ENCODE measurements at regions not wholly inside any gene's neighbourhood (a gene's known extent, or its start where the extent isn't known, plus 50 kb on each side); places are given as distances from the start of the nearest gene placed in this dataset.

DNA sequence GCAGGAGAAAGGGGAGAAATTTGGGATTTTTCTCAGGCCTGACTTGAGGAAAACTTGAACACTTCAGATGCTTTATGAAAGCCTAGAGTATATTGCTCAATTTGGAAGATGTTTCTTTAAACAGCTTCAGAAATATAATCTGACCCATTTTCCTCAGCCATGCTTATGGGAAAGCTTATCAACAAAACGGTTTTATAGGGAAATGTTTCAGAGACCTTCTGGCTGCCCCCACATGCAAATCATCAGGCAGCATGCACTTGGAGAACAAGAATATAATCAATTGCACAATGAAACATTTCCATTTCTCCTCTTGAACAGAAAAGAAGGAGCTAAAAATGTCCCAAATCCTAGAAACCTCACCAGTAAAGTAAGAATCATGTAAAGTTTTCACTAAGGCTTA lies 411.2 kb upstream of the ETAA1 start:
- FAIRE-seq (no peak), ATAC-seq (no peak), DNase-seq (ENCODE audit: low read depth, low spot score) (no peak)
- POLR2A ChIA-PET = no interaction called here
- H3K36me3 ChIP-seq (ENCODE audit: control insufficient read depth in 2 of 2, insufficient read depth in 2 of 2, low read length in 1 of 2) = no peaks in the 10 kb centered on the region
- H3K4me3 ChIP-seq = no peak overlapping the region
- CTCF ChIA-PET = interaction anchor here (0.6 kb wide), 1 partner anchor 325 kb away, joined by 3 read pairs; no protein-coding TSS in a partner anchor
- SMC1A ChIA-PET (ENCODE audit: uncharacterized antibody, unreplicated experiment) = interaction anchor here (0.5 kb wide), 1 partner anchor 40 kb away, joined by 3 read pairs; no protein-coding TSS in a partner anchor
- H3K27me3 ChIP-seq (replicated peaks in 1 of 2; ENCODE audit: control insufficient read depth in 2 of 2, insufficient read depth in 2 of 2, low read length in 1 of 2) = no peaks in the 10 kb centered on the region
- 0% methylated on average over 1 of the region's 1 CpG for WGBS (ENCODE audit: insufficient coverage, insufficient replicate concordance, low lambda C conversion rate, missing lambda C conversion rate)
- H3K9me3 ChIP-seq (replicated peaks; ENCODE audit: control insufficient read depth, insufficient read depth, low read length) = no peaks in the 10 kb centered on the region
- no peaks in the 10 kb centered on the region for H4K20me1 ChIP-seq (ENCODE audit: control insufficient read depth, insufficient read depth)
- no peak overlapping the region for H3K9ac ChIP-seq (ENCODE audit: control insufficient read depth, insufficient read depth, low read length)
- BruUV-seq (replicated peaks) = no TSS peak
- RAD21 ChIA-PET (ENCODE audit: unreplicated experiment) = no interaction called here
- H3K27ac ChIP-seq (ENCODE audit: control insufficient read depth, insufficient read depth) = no peak overlapping the region
- in situ Hi-C loops (cut with MboI) = no loop called here
- no peak overlapping the region for H3K4me2 ChIP-seq (ENCODE audit: control insufficient read depth, insufficient read depth)
- no peak overlapping the region for H2AFZ ChIP-seq (ENCODE audit: control insufficient read depth, low read depth, low read length)
- no peaks in the 10 kb centered on the region for H3K4me1 ChIP-seq (ENCODE audit: control insufficient read depth, insufficient read depth, low read length)
- intact Hi-C loops (cut with micrococcal nuclease; ENCODE audit: unreplicated experiment) = no loop called here
- H3K79me2 ChIP-seq (ENCODE audit: control insufficient read depth, insufficient read depth, low read length) = no peaks in the 10 kb centered on the region
- no peak for TF ChIP-seq MEF2B (IDR thresholded peaks at IDR 0.05; ENCODE audit: partially characterized antibody, poor library complexity, severe bottlenecking)
- TF ChIP-seq CREM (IDR thresholded peaks at IDR 0.05; ENCODE audit: low read depth) = no peak
- TF ChIP-seq KAT2A (conservative IDR thresholded peaks at IDR 0.05; ENCODE audit: control insufficient read depth, low read depth, low read length) = no peak
- TF ChIP-seq CHD4 (IDR thresholded peaks at IDR 0.05) = no peak
- no peak for TF ChIP-seq RELA (IDR thresholded peaks at IDR 0.05; ENCODE audit: borderline replicate concordance, partially characterized antibody)
- TF ChIP-seq, protein P1, sequence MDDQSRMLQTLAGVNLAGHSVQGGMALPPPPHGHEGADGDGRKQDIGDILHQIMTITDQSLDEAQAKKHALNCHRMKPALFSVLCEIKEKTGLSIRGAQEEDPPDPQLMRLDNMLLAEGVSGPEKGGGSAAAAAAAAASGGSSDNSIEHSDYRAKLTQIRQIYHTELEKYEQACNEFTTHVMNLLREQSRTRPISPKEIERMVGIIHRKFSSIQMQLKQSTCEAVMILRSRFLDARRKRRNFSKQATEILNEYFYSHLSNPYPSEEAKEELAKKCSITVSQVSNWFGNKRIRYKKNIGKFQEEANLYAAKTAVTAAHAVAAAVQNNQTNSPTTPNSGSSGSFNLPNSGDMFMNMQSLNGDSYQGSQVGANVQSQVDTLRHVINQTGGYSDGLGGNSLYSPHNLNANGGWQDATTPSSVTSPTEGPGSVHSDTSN (IDR thresholded peaks at IDR 0.05; ENCODE audit: insufficient replicate concordance, low read depth, low read length) = no peak
- no peak for TF ChIP-seq ZBED1 (IDR thresholded peaks at IDR 0.05; ENCODE audit: borderline replicate concordance)
- TF ChIP-seq PKNOX1 (IDR thresholded peaks at IDR 0.05) = no peak
- TF ChIP-seq EZH2 (IDR thresholded peaks at IDR 0.05; ENCODE audit: borderline replicate concordance, control insufficient read depth, low read depth, low read length) = no peak
- TF ChIP-seq NFYB (IDR thresholded peaks at IDR 0.05; ENCODE audit: insufficient read depth, low read depth, low read length) = no peak
- TF ChIP-seq, protein P2, sequence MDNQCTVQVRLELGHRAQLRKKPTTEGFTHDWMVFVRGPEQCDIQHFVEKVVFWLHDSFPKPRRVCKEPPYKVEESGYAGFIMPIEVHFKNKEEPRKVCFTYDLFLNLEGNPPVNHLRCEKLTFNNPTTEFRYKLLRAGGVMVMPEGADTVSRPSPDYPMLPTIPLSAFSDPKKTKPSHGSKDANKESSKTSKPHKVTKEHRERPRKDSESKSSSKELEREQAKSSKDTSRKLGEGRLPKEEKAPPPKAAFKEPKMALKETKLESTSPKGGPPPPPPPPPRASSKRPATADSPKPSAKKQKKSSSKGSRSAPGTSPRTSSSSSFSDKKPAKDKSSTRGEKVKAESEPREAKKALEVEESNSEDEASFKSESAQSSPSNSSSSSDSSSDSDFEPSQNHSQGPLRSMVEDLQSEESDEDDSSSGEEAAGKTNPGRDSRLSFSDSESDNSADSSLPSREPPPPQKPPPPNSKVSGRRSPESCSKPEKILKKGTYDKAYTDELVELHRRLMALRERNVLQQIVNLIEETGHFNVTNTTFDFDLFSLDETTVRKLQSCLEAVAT (IDR thresholded peaks at IDR 0.05) = no peak
- TF ChIP-seq JUNB (IDR thresholded peaks at IDR 0.05) = no peak
- no peak for TF ChIP-seq HDAC2 (IDR thresholded peaks at IDR 0.05)
- TF ChIP-seq MTA2 (IDR thresholded peaks at IDR 0.05; ENCODE audit: low read depth) = no peak
- TF ChIP-seq RFX5 (IDR thresholded peaks at IDR 0.05; ENCODE audit: low read depth, low read length) = no peak
- TF ChIP-seq TBL1XR1 (IDR thresholded peaks at IDR 0.05; ENCODE audit: low read depth, low read length) = no peak
- no peak for TF ChIP-seq MXI1 (IDR thresholded peaks at IDR 0.05; ENCODE audit: low read depth, low read length)
- TF ChIP-seq EED (IDR thresholded peaks at IDR 0.05; ENCODE audit: low read depth) = no peak
- TF ChIP-seq ASH2L (IDR thresholded peaks at IDR 0.05; ENCODE audit: borderline replicate concordance, low read depth) = no peak

All from GM12878 (cell line).